GM12878 (cell line): ENCODE measurements at regions not wholly inside any gene's neighbourhood (a gene's known extent, or its start where the extent isn't known, plus 50 kb on each side); places are given as distances from the start of the nearest gene placed in this dataset.
"Not testable (repeated sequence)": the region's sequence is repeated elsewhere in the genome, so short reads cannot be mapped to it uniquely, and the experiment has no call there.

Experiments
- ATAC-seq: fragments of 200-7000 bp; cut with Tn5 transposase; 3 replicates; pipeline ENCODE4 v1.9.1; 2020; ENCODE audit warnings: mild to moderate bottlenecking, moderate library complexity
- BruUV-seq: library from RNA; stranded (reverse); fragments of 400-500 nt; replicated peaks from 2 replicates; lab custom pipeline; 2021; lab: Mats Ljungman, UMichigan
- CTCF ChIA-PET: fragments of 300-600 bp; sonication (Branson Sonifier 250); formaldehyde crosslinking; extraction: SDS; loops from one replicate; lab custom pipeline; 2021; ENCODE audit warnings: inconsistent platforms; lab: Yijun Ruan, JAX
- POLR2A ChIA-PET: fragments of 350-600 bp; formaldehyde crosslinking; extraction: SDS; loops from one replicate; lab custom pipeline; 2021; ENCODE audit warnings: inconsistent platforms; lab: Charles Lee
- RAD21 ChIA-PET: fragments of 300-600 bp; sonication (Branson Sonifier 250); formaldehyde crosslinking; loops from one replicate; lab custom pipeline; 2023; ENCODE audit warnings: antibody characterized with exemption; ENCODE audit not compliant: unreplicated experiment; lab: Charles Lee
- SMC1A ChIA-PET: fragments of 300-600 bp; sonication (Branson Sonifier 250); formaldehyde crosslinking; loops from one replicate; lab custom pipeline; 2023; ENCODE audit not compliant: unreplicated experiment, uncharacterized antibody; lab: Charles Lee
- DNase-seq: peaks from one replicate; pipeline ENCODE4 v3.0.0-alpha.2; 2011; ENCODE audit warnings: low read depth, low spot score
- FAIRE-seq: peaks from 3 replicates; lab custom pipeline; 2011; peaks lifted over from hg19 to GRCh38; lab: Jason Lieb, UNC
- H2AFZ ChIP-seq: 2 replicates; pipeline ENCODE4 v1.6.0; 2011; ENCODE audit warnings: low read depth, low read length, control low read depth; ENCODE audit not compliant: control insufficient read depth
- H3K27ac ChIP-seq: 2 replicates; pipeline ENCODE4 v1.5.1; 2011; ENCODE audit warnings: control low read depth; ENCODE audit not compliant: control insufficient read depth, insufficient read depth
- H3K27me3 ChIP-seq, 2 experiments: replicated peaks in 1 of 2; 2 replicates each; pipeline versions ENCODE4 v1.6.0 to v1.6.1; 2011; ENCODE audit warnings: low read length in 1 of 2; ENCODE audit not compliant: control insufficient read depth in 2 of 2, insufficient read depth in 2 of 2
- H3K36me3 ChIP-seq, 2 experiments: 2 replicates each; pipeline ENCODE4 v1.5.1; 2011; ENCODE audit warnings: low read length in 1 of 2; ENCODE audit not compliant: control insufficient read depth in 2 of 2, insufficient read depth in 2 of 2
- H3K4me1 ChIP-seq: 2 replicates; pipeline ENCODE4 v1.6.1; 2011; ENCODE audit warnings: mild to moderate bottlenecking, low read length, moderate library complexity, mixed read lengths; ENCODE audit not compliant: control insufficient read depth, insufficient read depth
- H3K4me2 ChIP-seq: 2 replicates; pipeline ENCODE4 v1.6.0; 2011; ENCODE audit warnings: control low read depth; ENCODE audit not compliant: control insufficient read depth, insufficient read depth
- H3K4me3 ChIP-seq: fragments of 200-600 bp; sonication (generic); 2 replicates; pipeline ENCODE4 v1.5.1; 2016
- H3K79me2 ChIP-seq: 2 replicates; pipeline ENCODE4 v1.6.0; 2011; ENCODE audit warnings: low read length; ENCODE audit not compliant: control insufficient read depth, insufficient read depth
- H3K9ac ChIP-seq: 2 replicates; pipeline ENCODE4 v1.8.0; 2011; ENCODE audit warnings: low read length, control low read depth, mixed read lengths; ENCODE audit not compliant: control insufficient read depth, insufficient read depth
- H3K9me3 ChIP-seq: replicated peaks from 3 replicates; pipeline ENCODE4 v1.5.1; 2011; ENCODE audit warnings: mild to moderate bottlenecking, low read length; ENCODE audit not compliant: control insufficient read depth, insufficient read depth
- H4K20me1 ChIP-seq: 2 replicates; pipeline ENCODE4 v1.6.0; 2011; ENCODE audit not compliant: control insufficient read depth, insufficient read depth
- WGBS: methylation state at CpG from one replicate; pipeline ENCODE4 v1.1.6; 2016; ENCODE audit warnings: low lambda C conversion rate; ENCODE audit not compliant: insufficient replicate concordance, insufficient coverage; ENCODE audit errors: missing lambda C conversion rate; 5-methylcytosine and 5-hydroxymethylcytosine counted together
- in situ Hi-C: fragments of 300-500 bp; cut with MboI; formaldehyde crosslinking; loops from 9 replicates; pipeline ENCODE4 v1.14.3; 2018; ENCODE audit warnings: mixed read lengths
- intact Hi-C: fragments of 100-400 bp; cut with micrococcal nuclease; formaldehyde crosslinking; loops from one replicate; pipeline ENCODE4 v1.14.2; 2022; ENCODE audit not compliant: unreplicated experiment

GRCh38 chr5:34329201-34329600, 286.2 kb upstream of the C1QTNF3 start:
- ATAC-seq, H3K79me2 ChIP-seq, H2AFZ ChIP-seq, H3K9ac ChIP-seq, in situ Hi-C loops, H3K9me3 ChIP-seq, FAIRE-seq, DNase-seq, H4K20me1 ChIP-seq, CTCF ChIA-PET, H3K4me3 ChIP-seq, RAD21 ChIA-PET, POLR2A ChIA-PET, H3K27me3 ChIP-seq, SMC1A ChIA-PET, H3K27ac ChIP-seq, H3K36me3 ChIP-seq, BruUV-seq, H3K4me1 ChIP-seq, intact Hi-C loops, H3K4me2 ChIP-seq: not testable (repeated sequence)
- 7% methylated on average over 2 of the region's 2 CpGs for WGBS

GRCh38 chr5:34329611-34330108, 286.6 kb upstream of the C1QTNF3 start:
- ATAC-seq, intact Hi-C loops, in situ Hi-C loops, FAIRE-seq, DNase-seq, H3K4me1 ChIP-seq, H3K9ac ChIP-seq, BruUV-seq, H3K4me2 ChIP-seq, H3K27ac ChIP-seq, H4K20me1 ChIP-seq, H3K36me3 ChIP-seq, H3K79me2 ChIP-seq, H2AFZ ChIP-seq, H3K27me3 ChIP-seq, CTCF ChIA-PET, RAD21 ChIA-PET, POLR2A ChIA-PET, H3K9me3 ChIP-seq, SMC1A ChIA-PET, H3K4me3 ChIP-seq: not testable (repeated sequence)

GRCh38 chr5:34331928-34332454, 289.0 kb upstream of the C1QTNF3 start:
- DNase-seq, RAD21 ChIA-PET, H3K27ac ChIP-seq, in situ Hi-C loops, H3K9ac ChIP-seq, H3K27me3 ChIP-seq, H4K20me1 ChIP-seq, intact Hi-C loops, BruUV-seq, H3K4me3 ChIP-seq, FAIRE-seq, SMC1A ChIA-PET, ATAC-seq, POLR2A ChIA-PET, H3K4me1 ChIP-seq, H3K36me3 ChIP-seq, H3K4me2 ChIP-seq, H3K79me2 ChIP-seq, CTCF ChIA-PET, H3K9me3 ChIP-seq, H2AFZ ChIP-seq: not testable (repeated sequence)

GRCh38 chr5:34339408-34340001, 296.5 kb upstream of the C1QTNF3 start:
- H3K4me1 ChIP-seq, BruUV-seq, in situ Hi-C loops, H3K9me3 ChIP-seq, H3K27ac ChIP-seq, H3K4me3 ChIP-seq, POLR2A ChIA-PET, SMC1A ChIA-PET, intact Hi-C loops, H3K4me2 ChIP-seq, H3K27me3 ChIP-seq, RAD21 ChIA-PET, H3K9ac ChIP-seq, H2AFZ ChIP-seq, DNase-seq, CTCF ChIA-PET, H4K20me1 ChIP-seq, H3K79me2 ChIP-seq, H3K36me3 ChIP-seq: not testable (repeated sequence)
- FAIRE-seq, result peak; percentile 31
- peak; percentile 44; the same call in 2 of the 3 replicates for ATAC-seq
- WGBS, result 0% methylated on average over 1 of the region's 1 CpG
